ENCODE measurements at regions not wholly inside any gene's neighbourhood (a gene's known extent, or its start where the extent isn't known, plus 50 kb on each side); places are given as distances from the start of the nearest gene placed in this dataset.

DNA sequence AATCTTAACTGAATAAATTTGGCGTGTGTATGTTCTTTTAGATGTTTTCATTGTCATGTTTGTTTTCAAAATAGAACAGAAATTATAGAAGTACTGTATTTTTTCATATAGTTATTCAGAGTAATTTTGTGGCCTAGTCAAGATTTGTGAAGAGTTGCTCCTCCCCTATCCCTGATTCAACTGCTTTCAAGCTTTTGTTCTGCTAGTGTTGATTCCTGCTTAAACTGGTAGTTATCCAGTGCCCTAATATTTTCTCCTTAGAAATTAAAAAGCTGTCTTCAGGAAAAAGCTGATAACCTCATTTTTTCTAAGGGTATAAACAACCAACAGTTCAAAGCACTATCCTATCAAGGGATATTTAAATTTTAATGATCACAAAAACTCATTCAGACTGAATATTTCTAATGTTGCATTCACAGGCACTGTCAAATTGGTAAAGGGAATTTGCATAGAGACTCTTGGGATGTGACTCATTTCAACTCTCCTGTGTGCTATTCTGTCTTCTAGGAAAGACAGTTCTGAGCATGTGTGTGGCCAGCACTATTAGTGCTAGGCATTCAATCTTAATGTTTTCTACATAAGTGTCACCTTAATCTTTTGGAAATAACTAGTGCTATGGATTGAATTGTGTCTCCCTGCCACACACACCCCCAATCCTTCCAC lies 1776.0 kb downstream of the LRRC4C start:
- Mint-ChIP-seq H3K27ac (ENCODE audit: unreplicated experiment) (no peak overlapping the region), H3K4me1 (ENCODE audit: low read depth, unreplicated experiment) (peaks cover 7% of the 10 kb centered on the region), H3K4me3 (ENCODE audit: unreplicated experiment) (no peak overlapping the region), H3K27me3 (ENCODE audit: low read depth, unreplicated experiment) (no peaks in the 10 kb centered on the region), H3K36me3 (ENCODE audit: low read depth, unreplicated experiment) (no peaks in the 10 kb centered on the region), H3K9me3 (ENCODE audit: unreplicated experiment) (peaks cover 7% of the 10 kb centered on the region)
- no peaks in the 10 kb centered on the region for H3K36me3 ChIP-seq (ENCODE audit: insufficient read depth, low read length)
- H3K4me1 ChIP-seq (ENCODE audit: insufficient read depth, low read length): no peaks in the 10 kb centered on the region
- no peaks in the 10 kb centered on the region for H3K27me3 ChIP-seq (ENCODE audit: insufficient read depth, low read length)
- no peaks in the 10 kb centered on the region for H3K79me2 ChIP-seq (ENCODE audit: insufficient read depth, low read length)
- H3K9me3 ChIP-seq (ENCODE audit: insufficient read depth, low read depth, low read length): peaks cover 4% of the 10 kb centered on the region
- H3K4me3 ChIP-seq (ENCODE audit: insufficient read depth, low read depth, low read length): no peak overlapping the region
- TF ChIP-seq, protein P1, sequence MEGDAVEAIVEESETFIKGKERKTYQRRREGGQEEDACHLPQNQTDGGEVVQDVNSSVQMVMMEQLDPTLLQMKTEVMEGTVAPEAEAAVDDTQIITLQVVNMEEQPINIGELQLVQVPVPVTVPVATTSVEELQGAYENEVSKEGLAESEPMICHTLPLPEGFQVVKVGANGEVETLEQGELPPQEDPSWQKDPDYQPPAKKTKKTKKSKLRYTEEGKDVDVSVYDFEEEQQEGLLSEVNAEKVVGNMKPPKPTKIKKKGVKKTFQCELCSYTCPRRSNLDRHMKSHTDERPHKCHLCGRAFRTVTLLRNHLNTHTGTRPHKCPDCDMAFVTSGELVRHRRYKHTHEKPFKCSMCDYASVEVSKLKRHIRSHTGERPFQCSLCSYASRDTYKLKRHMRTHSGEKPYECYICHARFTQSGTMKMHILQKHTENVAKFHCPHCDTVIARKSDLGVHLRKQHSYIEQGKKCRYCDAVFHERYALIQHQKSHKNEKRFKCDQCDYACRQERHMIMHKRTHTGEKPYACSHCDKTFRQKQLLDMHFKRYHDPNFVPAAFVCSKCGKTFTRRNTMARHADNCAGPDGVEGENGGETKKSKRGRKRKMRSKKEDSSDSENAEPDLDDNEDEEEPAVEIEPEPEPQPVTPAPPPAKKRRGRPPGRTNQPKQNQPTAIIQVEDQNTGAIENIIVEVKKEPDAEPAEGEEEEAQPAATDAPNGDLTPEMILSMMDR (IDR thresholded peaks at IDR 0.05; ENCODE audit: insufficient read depth, low read depth, low read length): no peak
- no peak for TF ChIP-seq EZH2 (IDR thresholded peaks at IDR 0.05; ENCODE audit: insufficient read depth, low read length)
- DNase-seq (ENCODE audit: low read depth) (no peak), FAIRE-seq (no peak)
- no peak overlapping the region for H2AFZ ChIP-seq (ENCODE audit: low read depth, low read length)
- no peak overlapping the region for H3K27ac ChIP-seq (ENCODE audit: low read depth, low read length)
- no peak overlapping the region for H3K4me2 ChIP-seq (ENCODE audit: low read length)
- no peaks in the 10 kb centered on the region for H4K20me1 ChIP-seq (ENCODE audit: insufficient read depth, low read length)
- no peak overlapping the region for H3K9ac ChIP-seq (ENCODE audit: low read length)

DNA sequence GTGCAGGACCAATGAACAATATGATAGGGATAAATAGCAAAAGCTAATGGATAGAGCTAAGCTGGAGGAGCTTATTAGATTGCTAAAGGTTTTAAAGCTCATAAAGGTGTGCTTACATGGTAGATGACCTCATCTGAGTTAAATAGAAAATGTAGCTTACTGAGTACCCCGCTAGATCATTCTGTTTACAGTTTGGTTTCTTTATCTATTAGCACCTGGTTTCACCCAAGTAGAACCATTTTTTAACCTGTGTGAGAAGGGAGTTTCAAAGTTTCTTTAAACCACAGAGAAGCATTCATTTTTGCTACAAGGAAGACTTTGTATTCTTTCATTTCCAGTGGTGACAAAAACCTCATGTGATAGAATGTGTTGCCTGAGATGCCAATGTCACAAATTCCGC lies 1778.0 kb downstream of the LRRC4C start:
- Histone ChIP-seq H3K4me1 (ENCODE audit: insufficient read depth, low read length) (no peaks in the 10 kb centered on the region), H3K79me2 (ENCODE audit: insufficient read depth, low read length) (no peaks in the 10 kb centered on the region), H4K20me1 (ENCODE audit: insufficient read depth, low read length) (no peaks in the 10 kb centered on the region), H3K9ac (ENCODE audit: low read length) (no peak overlapping the region), H3K9me3 (ENCODE audit: insufficient read depth, low read depth, low read length) (peaks cover 8% of the 10 kb centered on the region), H3K27ac (ENCODE audit: low read depth, low read length) (no peak overlapping the region), H2AFZ (ENCODE audit: low read depth, low read length) (no peak overlapping the region), H3K27me3 (ENCODE audit: insufficient read depth, low read length) (no peaks in the 10 kb centered on the region), H3K4me2 (ENCODE audit: low read length) (no peak overlapping the region), H3K4me3 (ENCODE audit: insufficient read depth, low read depth, low read length) (no peak overlapping the region), H3K36me3 (ENCODE audit: insufficient read depth, low read length) (no peaks in the 10 kb centered on the region)
- Mint-ChIP-seq H3K36me3 (ENCODE audit: low read depth, unreplicated experiment) (no peaks in the 10 kb centered on the region), H3K4me1 (ENCODE audit: low read depth, unreplicated experiment) (peaks cover 7% of the 10 kb centered on the region), H3K27me3 (ENCODE audit: low read depth, unreplicated experiment) (no peaks in the 10 kb centered on the region), H3K9me3 (ENCODE audit: unreplicated experiment) (peaks cover 7% of the 10 kb centered on the region), H3K27ac (ENCODE audit: unreplicated experiment) (no peak overlapping the region), H3K4me3 (ENCODE audit: unreplicated experiment) (no peak overlapping the region)
- no peak for FAIRE-seq
- DNase-seq (ENCODE audit: low read depth): no peak
- TF ChIP-seq EZH2 (IDR thresholded peaks at IDR 0.05; ENCODE audit: insufficient read depth, low read length): no peak
- TF ChIP-seq, protein P1 (IDR thresholded peaks at IDR 0.05; ENCODE audit: insufficient read depth, low read depth, low read length): no peak

DNA sequence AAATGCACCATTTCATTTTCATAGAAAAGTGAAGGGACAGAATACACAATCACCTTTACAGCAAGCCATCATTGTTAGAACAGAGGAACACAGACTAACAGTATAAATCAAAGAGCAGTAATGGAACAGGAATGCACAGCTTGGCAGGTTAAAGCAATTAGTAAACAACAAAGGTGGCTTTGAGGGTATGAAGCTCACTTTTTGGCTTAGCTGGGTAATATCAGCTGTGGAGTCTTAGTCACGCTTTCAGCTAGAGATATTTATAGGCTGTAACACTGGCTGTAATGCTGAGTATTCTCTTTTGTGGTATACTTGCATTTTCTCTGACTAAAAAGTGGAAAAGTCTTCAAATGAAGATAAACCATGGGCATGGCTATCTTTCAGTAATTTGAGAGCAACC lies 1780.5 kb downstream of the LRRC4C start:
- H3K27me3 Mint-ChIP-seq (ENCODE audit: low read depth, unreplicated experiment): no peaks in the 10 kb centered on the region
- H3K4me2 ChIP-seq (ENCODE audit: low read length): no peak overlapping the region
- DNase-seq (ENCODE audit: low read depth): peak; percentile 82
- FAIRE-seq: no peak
- H3K27me3 ChIP-seq (ENCODE audit: insufficient read depth, low read length): no peaks in the 10 kb centered on the region
- peaks cover 8% of the 10 kb centered on the region for H3K9me3 ChIP-seq (ENCODE audit: insufficient read depth, low read depth, low read length)
- H3K36me3 ChIP-seq (ENCODE audit: insufficient read depth, low read length): no peaks in the 10 kb centered on the region
- no peaks in the 10 kb centered on the region for H4K20me1 ChIP-seq (ENCODE audit: insufficient read depth, low read length)
- H3K27ac Mint-ChIP-seq (ENCODE audit: unreplicated experiment): no peak overlapping the region
- no peak overlapping the region for H3K4me3 ChIP-seq (ENCODE audit: insufficient read depth, low read depth, low read length)
- no peaks in the 10 kb centered on the region for H3K79me2 ChIP-seq (ENCODE audit: insufficient read depth, low read length)
- H3K9me3 Mint-ChIP-seq (ENCODE audit: unreplicated experiment): peaks cover 7% of the 10 kb centered on the region
- H3K4me1 Mint-ChIP-seq (ENCODE audit: low read depth, unreplicated experiment): peaks cover 7% of the 10 kb centered on the region
- no peak overlapping the region for H3K27ac ChIP-seq (ENCODE audit: low read depth, low read length)
- no peak overlapping the region for H2AFZ ChIP-seq (ENCODE audit: low read depth, low read length)
- H3K4me1 ChIP-seq (ENCODE audit: insufficient read depth, low read length): no peaks in the 10 kb centered on the region
- TF ChIP-seq, protein P1 (IDR thresholded peaks at IDR 0.05; ENCODE audit: insufficient read depth, low read depth, low read length): no peak
- TF ChIP-seq EZH2 (IDR thresholded peaks at IDR 0.05; ENCODE audit: insufficient read depth, low read length): no peak
- H3K9ac ChIP-seq (ENCODE audit: low read length): no peak overlapping the region
- H3K36me3 Mint-ChIP-seq (ENCODE audit: low read depth, unreplicated experiment): no peaks in the 10 kb centered on the region
- no peak overlapping the region for H3K4me3 Mint-ChIP-seq (ENCODE audit: unreplicated experiment)
